ENCODE measurements at regions not wholly inside any gene's neighbourhood (a gene's known extent, or its start where the extent isn't known, plus 50 kb on each side); places are given as distances from the start of the nearest gene placed in this dataset.
"Not testable (repeated sequence)": the region's sequence is repeated elsewhere in the genome, so short reads cannot be mapped to it uniquely, and the experiment has no call there.

DNA sequence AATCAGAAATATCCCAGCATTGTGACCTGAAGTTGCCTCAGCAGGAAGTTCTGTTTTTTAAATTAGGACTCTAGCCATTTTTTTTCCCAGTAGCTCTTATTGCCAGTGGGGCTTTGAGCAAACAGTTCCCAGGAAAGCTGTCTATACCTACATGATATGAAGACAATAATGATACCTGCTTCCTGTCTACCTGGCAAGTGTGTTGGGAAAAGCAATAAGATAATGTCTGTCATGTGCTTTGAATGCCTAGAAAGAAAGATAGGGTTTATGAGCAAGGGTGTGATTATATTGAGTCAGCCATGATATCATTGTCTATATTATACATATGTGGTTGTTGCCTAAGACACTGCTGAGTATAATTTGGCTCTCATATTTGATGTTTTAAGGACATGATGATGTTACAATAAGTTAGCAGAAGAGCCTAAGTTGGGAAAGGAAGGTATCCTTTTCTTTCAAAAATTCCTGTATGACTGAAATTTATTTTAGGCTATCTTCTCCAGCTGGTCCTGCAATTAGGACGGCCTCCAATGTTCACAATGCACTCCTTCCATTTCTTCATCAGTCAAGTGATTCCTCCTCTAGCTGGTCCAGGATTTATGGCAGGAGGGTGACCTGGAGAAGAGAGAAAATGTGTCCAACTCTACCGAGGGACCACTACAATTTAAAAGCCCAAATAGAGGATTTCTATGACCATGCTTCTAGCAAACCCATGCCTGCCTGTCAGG is 99.6 kb upstream of the CDC42BPA start:
- Mint-ChIP-seq H3K36me3 (no peaks in the 10 kb centered on the region), H3K4me3 (no peak overlapping the region), H3K27ac (no peak overlapping the region), H3K27me3 (peaks cover 6% of the 10 kb centered on the region), H3K4me1 (no peaks in the 10 kb centered on the region), H3K9me3 (no peaks in the 10 kb centered on the region)
- DNase-seq (ENCODE audit: low spot score in 2 of 2) (no peak), ATAC-seq (ENCODE audit: low read depth) (no peak)

DNA sequence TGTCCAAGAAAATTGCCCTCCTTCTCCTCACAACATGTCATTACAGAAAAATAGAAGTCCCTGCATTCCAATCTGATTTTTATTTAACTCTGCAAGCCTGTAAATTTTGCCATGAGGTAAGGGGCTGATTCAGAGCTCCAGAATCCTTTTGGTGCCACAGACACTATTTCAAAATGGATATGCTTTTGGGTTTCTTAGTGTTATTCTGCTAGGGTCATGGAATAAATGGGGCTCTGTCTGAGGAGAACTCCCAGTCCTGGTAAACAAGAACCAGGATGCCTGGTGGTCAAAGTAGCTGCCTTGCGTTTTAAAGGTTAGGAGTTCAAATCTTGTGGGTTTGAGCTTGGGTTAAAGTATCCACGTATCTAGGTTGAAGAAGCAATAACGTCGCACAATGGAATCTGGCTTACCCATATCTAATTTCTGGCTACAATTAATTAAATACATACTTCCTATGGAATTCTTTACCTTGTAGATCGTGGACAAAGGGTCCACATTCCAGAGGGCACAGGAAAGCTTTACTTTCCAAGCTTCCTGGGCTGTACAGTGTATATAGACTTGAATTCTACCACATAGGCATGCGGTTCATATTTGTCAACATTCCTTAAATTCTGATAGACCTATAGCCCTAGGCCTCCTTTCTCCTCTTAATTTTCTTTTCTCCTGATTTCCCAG is 98.0 kb upstream of the CDC42BPA start:
- no peak overlapping the region for H3K27ac Mint-ChIP-seq
- DNase-seq (ENCODE audit: low spot score in 2 of 2) (no peak), ATAC-seq (ENCODE audit: low read depth) (no peak)
- no peaks in the 10 kb centered on the region for H3K9me3 Mint-ChIP-seq
- peaks cover 2% of the 10 kb centered on the region for H3K27me3 Mint-ChIP-seq
- no peaks in the 10 kb centered on the region for H3K4me1 Mint-ChIP-seq
- no peaks in the 10 kb centered on the region for H3K36me3 Mint-ChIP-seq
- no peak overlapping the region for H3K4me3 Mint-ChIP-seq

DNA sequence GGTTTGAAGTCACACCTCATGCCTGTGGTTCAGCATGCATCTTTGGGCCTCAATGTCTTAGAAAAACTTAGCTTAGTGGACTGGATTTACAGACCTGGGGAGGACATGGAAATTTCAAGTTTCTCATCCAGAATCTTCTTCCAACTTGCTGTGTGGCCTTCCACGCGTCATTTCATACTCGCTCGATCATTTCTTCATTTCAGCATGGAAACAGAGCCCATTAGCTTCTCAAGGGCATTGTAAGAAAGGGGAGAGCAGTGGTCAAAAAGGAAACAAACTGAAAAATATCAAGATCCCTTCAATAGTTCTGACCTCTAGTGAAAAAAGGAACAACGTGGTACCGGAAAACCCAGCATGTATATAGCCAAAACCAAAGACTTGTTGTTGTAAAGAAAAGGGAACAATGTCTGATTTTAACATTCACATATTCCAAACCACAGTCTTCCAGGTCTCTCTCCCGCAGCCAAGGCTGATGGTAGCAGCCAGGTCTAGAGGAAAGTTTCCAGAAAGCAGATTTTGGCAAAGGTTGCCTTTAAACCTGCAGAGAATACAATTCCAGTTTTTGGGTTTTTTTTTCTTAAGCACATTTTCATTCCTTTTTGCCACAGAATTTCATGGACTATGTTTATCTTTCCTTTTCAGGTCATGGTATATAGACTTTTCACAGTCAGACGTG is 97.0 kb upstream of the CDC42BPA start:
- Mint-ChIP-seq H3K27ac (no peak overlapping the region), H3K9me3 (no peaks in the 10 kb centered on the region), H3K27me3 (peaks cover 3% of the 10 kb centered on the region), H3K4me3 (no peak overlapping the region), H3K36me3 (no peaks in the 10 kb centered on the region), H3K4me1 (no peaks in the 10 kb centered on the region)
- ATAC-seq (ENCODE audit: low read depth): no peak
- DNase-seq (ENCODE audit: low spot score in 2 of 2): no peak

DNA sequence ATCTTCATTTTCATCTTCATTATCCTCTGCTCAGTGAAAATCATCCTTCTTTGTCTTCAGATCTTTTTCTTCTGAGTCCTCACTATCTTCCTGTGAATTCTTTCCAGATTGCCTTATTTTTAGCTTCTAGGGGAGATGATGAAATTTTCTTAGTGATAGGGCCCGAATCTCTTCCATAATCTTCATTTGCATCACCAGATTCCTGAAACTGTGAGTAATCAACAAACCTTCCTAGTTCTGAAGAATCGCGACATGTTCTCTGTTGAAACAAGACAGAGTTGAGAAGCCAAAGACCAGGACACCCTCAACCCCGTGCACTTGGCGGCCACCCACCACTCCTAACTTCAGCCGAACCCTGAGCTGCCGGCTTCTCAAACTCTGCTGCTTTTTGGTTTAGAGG is 92.8 kb upstream of the CDC42BPA start:
- H3K4me1 Mint-ChIP-seq: no peaks in the 10 kb centered on the region
- H3K9me3 Mint-ChIP-seq: peaks cover 5% of the 10 kb centered on the region
- peaks cover 5% of the 10 kb centered on the region for H3K27me3 Mint-ChIP-seq
- H3K27ac Mint-ChIP-seq: no peak overlapping the region
- no peak overlapping the region for H3K4me3 Mint-ChIP-seq
- no peaks in the 10 kb centered on the region for H3K36me3 Mint-ChIP-seq
- DNase-seq (ENCODE audit: low spot score in 2 of 2) (no peak), ATAC-seq (ENCODE audit: low read depth) (no peak)

DNA sequence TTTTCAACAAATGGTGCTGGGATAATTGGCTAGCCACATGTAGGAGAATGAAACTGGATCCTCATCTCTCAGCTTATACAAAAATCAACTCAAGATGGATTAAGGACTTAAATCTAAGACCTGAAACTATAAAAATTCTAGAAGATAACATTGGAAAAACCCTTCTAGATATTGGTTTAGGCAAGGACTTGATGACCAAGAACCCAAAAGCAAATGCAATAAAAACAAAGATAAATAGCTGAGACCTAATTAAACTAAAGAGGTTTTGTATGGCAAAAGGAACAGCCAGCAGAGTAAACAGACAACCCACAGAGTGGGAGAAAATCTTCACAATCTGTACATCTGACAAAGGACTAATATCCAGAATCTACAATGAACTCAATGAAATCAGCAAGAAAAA is 88.0 kb upstream of the CDC42BPA start:
- DNase-seq (ENCODE audit: low spot score in 2 of 2); H3K27ac Mint-ChIP-seq; H3K27me3 Mint-ChIP-seq: not testable (repeated sequence)

DNA sequence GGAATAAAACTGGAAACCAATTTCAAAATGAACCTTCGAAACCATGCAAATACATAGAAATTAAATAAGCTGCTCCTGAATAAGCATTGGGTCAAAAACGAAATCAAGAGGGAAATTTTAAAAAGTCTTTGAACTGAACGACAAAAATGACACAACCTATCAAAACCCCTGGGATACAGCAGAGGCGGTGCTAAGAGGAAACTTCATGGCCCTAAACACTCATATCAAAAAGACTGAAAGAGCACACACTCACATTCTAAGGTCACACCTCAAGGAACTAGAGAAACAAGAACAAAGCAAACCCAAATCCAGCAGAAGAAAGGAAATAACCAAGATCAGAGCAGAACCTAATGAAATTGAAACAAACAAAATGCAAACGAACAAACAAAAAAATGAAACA is 85.2 kb upstream of the CDC42BPA start:
- peaks cover 1% of the 10 kb centered on the region for H3K36me3 Mint-ChIP-seq
- H3K4me3 Mint-ChIP-seq: no peak overlapping the region

More for the DNA sequence above, 88.0 kb upstream of the CDC42BPA start:
- H3K4me3 Mint-ChIP-seq; H3K9me3 Mint-ChIP-seq; H3K4me1 Mint-ChIP-seq; ATAC-seq (ENCODE audit: low read depth); H3K36me3 Mint-ChIP-seq: not testable (repeated sequence)

DNA sequence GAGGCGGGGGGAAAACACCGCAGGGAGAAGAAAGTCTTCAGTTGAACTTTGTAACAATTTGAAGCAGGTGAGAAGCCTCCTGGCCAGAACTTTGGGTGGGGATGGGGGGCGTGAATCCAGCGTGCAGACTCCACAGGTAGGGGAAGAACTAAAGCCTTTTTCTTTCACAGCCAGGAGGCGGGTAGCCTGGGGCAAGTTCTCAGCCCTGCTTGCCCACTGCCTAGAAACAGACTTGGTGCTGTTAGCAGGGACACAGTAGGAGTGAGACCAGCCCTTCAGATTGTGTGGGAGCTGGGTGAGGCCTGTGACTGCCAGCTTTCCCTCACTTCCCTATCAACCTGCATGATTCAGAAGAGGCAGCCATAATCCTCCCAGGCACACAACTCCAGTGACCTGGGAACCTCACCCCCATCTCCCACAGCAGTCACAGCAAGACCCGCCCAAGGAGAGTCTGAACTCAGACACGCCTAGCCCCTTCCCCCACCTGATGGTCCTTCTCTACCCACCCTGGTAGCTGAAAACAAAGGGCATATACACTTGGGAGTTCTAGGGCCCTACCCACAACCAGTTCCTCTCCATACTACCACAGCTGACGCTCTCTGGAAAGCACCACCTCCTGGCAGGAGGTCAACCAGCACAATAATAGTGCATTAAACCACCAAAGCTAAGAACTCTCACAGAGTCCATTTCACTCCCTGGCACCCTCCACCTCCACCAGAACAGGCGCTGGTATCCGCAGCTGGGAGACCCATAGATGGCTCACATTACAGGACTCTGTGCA is 83.5 kb upstream of the CDC42BPA start:
- Mint-ChIP-seq H3K27ac (no peak overlapping the region), H3K4me3 (no peak overlapping the region), H3K9me3 (no peaks in the 10 kb centered on the region), H3K27me3 (peaks cover 10% of the 10 kb centered on the region), H3K36me3 (peaks cover 1% of the 10 kb centered on the region), H3K4me1 (peaks cover 2% of the 10 kb centered on the region)
- ATAC-seq (ENCODE audit: low read depth): no peak
- no peak for DNase-seq (ENCODE audit: low spot score in 2 of 2)

More for the DNA sequence above, 85.2 kb upstream of the CDC42BPA start:
- DNase-seq (ENCODE audit: low spot score in 2 of 2): no peak
- H3K9me3 Mint-ChIP-seq: peaks cover 5% of the 10 kb centered on the region
- peaks cover 2% of the 10 kb centered on the region for H3K4me1 Mint-ChIP-seq
- H3K27me3 Mint-ChIP-seq: peaks cover 7% of the 10 kb centered on the region
- ATAC-seq (ENCODE audit: low read depth): no peak
- H3K27ac Mint-ChIP-seq: no peak overlapping the region

DNA sequence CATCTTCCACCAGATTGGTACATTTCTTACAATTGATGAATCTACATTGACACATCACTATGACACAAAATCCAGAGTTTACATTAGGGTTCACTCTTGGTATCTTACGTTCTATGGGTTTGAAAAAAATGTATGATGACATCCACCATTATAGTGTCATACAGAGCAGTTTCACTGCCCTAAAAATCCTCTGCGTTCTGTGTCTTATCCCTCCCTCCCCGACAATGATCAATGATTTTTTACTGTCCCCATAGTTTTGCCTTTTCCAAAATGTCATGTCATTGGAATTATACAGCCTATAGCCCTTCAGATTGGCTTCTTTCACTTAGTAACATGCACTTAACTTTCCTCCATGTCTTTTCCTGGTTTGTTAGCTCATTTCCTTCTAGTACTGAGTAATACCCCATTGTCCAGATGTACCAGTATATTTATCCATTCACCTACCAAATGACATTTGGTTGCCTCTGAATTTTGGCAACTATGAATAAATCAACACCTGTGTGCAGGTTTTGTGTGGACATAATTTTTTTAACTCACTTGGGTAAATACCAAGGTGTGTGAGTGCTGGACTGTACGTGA is 80.9 kb upstream of the CDC42BPA start:
- peaks cover 2% of the 10 kb centered on the region for H3K4me1 Mint-ChIP-seq
- no peak overlapping the region for H3K27ac Mint-ChIP-seq
- no peak for DNase-seq (ENCODE audit: low spot score in 2 of 2)
- no peak overlapping the region for H3K4me3 Mint-ChIP-seq
- H3K27me3 Mint-ChIP-seq: peaks cover 12% of the 10 kb centered on the region
- H3K36me3 Mint-ChIP-seq: peaks cover 1% of the 10 kb centered on the region
- no peaks in the 10 kb centered on the region for H3K9me3 Mint-ChIP-seq
- no peak for ATAC-seq (ENCODE audit: low read depth)

DNA sequence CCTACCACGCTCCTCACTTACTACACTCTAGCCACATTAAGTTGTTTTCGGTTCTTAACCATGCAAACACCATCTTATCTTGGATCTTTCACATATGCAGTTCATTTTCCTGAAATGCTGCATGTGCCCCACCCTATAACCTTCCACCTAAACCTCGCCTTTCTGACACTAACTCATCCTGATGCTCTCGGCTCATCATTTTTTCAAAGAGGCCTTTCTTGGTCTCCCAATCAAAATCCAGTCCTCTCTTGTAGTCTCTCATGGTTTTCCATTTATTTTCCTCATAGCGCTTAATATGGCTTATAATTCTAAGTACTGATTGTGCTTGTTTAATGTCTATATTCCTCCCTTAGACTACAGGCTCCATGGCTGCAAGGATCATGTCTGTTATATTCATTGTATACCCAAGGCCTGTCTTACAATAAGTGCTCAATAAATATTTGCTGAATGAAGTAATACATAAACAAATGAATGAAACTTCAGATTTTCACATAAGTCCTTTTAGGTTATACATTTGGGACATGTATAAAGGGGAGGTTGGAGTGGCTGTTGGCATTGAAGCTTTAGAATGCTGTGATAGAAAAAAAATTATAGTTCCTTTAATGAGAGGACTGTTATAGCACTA is 79.2 kb upstream of the CDC42BPA start:
- Mint-ChIP-seq H3K27ac (no peak overlapping the region), H3K4me3 (no peak overlapping the region), H3K9me3 (no peaks in the 10 kb centered on the region), H3K36me3 (no peaks in the 10 kb centered on the region), H3K27me3 (peaks cover 11% of the 10 kb centered on the region), H3K4me1 (no peaks in the 10 kb centered on the region)
- DNase-seq (ENCODE audit: low spot score in 2 of 2): no peak
- ATAC-seq (ENCODE audit: low read depth): no peak

DNA sequence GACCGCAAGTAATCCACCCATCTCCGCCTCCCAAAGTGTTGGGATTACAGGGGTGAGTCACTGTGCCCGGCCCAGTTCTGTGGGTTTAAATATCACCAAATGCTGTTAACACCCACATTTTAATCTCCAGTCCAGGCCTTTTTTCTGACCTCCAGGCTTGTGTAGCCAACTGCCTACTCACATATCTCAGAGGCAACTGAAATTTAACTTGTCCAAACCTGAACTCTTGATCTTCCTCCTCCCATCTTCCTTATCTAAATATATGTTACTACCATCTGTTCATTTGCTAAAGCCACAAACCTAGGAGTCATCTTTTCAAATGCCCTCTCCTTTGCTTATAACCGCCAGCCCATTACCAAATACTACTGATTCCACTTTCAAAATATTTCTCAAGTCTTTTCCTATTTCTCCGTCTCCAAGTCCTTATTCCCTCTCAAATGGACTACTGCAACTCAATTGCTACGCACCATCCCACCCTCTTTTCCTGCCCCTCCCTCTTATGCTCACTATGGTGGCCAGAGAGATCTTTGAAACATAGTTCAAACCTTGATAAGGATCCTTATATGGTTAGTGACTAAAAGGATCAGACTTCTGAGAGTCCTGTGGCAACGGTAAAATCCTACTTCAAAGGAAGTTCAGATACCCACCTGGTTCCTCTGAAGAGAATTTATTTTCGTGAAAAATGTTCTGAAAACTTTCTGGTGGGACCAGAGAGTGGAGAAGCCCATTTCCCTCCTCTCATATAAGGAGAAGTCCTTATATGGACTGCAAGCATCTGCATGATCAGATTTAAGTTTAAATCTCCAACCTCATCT is 78.5 kb upstream of the CDC42BPA start:
- DNase-seq (ENCODE audit: low spot score in 2 of 2) (no peak), ATAC-seq (ENCODE audit: low read depth) (no peak)
- H3K4me1 Mint-ChIP-seq: no peaks in the 10 kb centered on the region
- no peak overlapping the region for H3K27ac Mint-ChIP-seq
- H3K27me3 Mint-ChIP-seq: peaks cover 11% of the 10 kb centered on the region
- H3K36me3 Mint-ChIP-seq: no peaks in the 10 kb centered on the region
- H3K4me3 Mint-ChIP-seq: no peak overlapping the region
- no peaks in the 10 kb centered on the region for H3K9me3 Mint-ChIP-seq

DNA sequence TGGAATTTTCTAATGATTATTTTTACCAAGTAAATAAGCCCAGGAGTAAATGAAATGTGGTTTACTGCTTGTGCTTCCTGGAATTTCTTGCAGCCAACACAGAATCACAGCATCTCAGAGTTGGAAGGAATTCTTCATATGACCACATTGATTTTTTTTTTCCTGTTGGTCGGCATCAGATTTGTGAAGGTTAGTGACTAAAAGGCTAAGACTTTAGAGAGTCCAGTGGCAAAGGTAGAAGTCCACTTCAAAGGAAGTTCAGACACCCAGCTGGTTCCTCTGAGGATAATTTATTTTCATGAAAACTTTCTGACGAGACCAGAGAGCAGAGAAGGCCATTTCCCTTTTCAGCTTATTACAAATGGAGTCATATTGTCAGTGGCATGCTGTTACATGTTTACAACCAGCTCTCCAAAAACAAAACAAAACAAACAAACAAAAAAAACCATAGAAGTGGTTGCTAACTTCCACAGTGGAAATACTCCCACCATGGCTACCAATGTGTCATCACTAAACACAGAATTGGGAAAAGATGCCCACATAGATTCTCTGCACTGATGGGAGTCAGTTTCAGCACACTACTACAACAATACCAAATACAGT is 77.2 kb upstream of the CDC42BPA start:
- no peak overlapping the region for H3K4me3 Mint-ChIP-seq
- no peak overlapping the region for H3K27ac Mint-ChIP-seq
- H3K36me3 Mint-ChIP-seq: no peaks in the 10 kb centered on the region
- no peak for ATAC-seq (ENCODE audit: low read depth)
- no peaks in the 10 kb centered on the region for H3K9me3 Mint-ChIP-seq
- no peaks in the 10 kb centered on the region for H3K4me1 Mint-ChIP-seq
- no peak for DNase-seq (ENCODE audit: low spot score in 2 of 2)
- H3K27me3 Mint-ChIP-seq: peaks cover 11% of the 10 kb centered on the region

DNA sequence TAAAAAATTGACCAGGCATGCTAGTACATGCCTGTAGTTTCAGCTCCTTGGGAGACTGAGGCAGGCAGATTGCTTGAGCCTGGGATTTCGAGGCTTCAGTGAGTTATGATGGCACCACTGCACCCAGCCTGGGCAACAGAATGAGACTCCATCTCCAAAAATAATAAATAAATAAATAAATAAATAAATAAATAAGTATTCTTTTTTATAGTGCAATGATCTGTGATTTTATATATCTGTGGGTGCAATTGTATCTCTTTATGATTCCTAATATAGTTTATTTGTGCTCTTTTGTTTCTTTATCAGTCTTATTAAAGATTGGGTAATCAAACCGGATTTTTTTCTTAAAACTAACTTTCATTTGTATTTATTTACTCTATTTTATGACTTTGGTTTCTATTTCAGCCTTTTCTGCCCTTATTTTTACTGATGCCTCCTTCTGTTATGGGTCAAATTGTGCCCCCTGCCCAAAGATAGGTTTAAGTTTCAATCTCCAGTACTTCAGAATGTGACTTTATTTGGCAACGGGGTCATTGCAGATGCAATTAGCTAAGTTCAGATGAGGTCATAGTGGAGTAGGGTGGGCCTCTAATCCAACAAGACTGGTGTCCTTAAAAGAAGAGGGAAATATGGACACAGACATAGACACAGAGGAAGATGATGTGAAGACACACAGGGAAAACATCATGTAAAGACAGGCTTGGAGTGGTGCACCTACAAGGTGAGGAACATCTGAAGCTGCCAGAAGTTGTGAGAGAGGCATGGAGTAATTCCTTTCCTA is 74.9 kb upstream of the CDC42BPA start:
- peaks cover 5% of the 10 kb centered on the region for H3K27me3 Mint-ChIP-seq
- DNase-seq (ENCODE audit: low spot score in 2 of 2) (no peak), ATAC-seq (ENCODE audit: low read depth) (no peak)
- no peak overlapping the region for H3K4me3 Mint-ChIP-seq
- no peaks in the 10 kb centered on the region for H3K9me3 Mint-ChIP-seq
- H3K4me1 Mint-ChIP-seq: no peaks in the 10 kb centered on the region
- no peaks in the 10 kb centered on the region for H3K36me3 Mint-ChIP-seq
- no peak overlapping the region for H3K27ac Mint-ChIP-seq

All from memory B cell (primary cell).